Heart left ventricle (tissue), 16 donors: ENCODE measurements at regions not wholly inside any gene's neighbourhood (a gene's known extent, or its start where the extent isn't known, plus 50 kb on each side); places are given as distances from the start of the nearest gene placed in this dataset.
"Not testable (repeated sequence)": the region's sequence is repeated elsewhere in the genome, so short reads cannot be mapped to it uniquely, and the experiment has no call there.

Experiments
- ATAC-seq, 4 donors: fragments of 200-7000 bp; cut with Tn5 transposase; one replicate each; pipeline ENCODE4 v1.9.1; 2020 to 2022; ENCODE audit warnings: moderate library complexity in 4 of 4, mild to moderate bottlenecking in 3 of 4, moderate number of reproducible peaks in 1 of 4
- DNase-seq, 5 donors: peaks; one replicate each; pipeline ENCODE4 v3.0.0-alpha.2; 2020
- H3K27ac ChIP-seq, 12 donors: fragments of 200-600 bp; sonication (generic) in 4 of 12; one replicate each; pipeline versions ENCODE4 v1.5.0 to v1.8.0; 2016 to 2022; ENCODE audit warnings: mild to moderate bottlenecking in 2 of 12
- H3K27me3 ChIP-seq, 9 donors: fragments of 200-600 bp; sonication (generic) in 2 of 9; one replicate each; pipeline versions ENCODE4 v1.5.1 to v1.8.0; 2016 to 2022; ENCODE audit warnings: mild to moderate bottlenecking in 3 of 9
- H3K36me3 ChIP-seq, 9 donors: fragments of 200-600 bp; sonication (generic) in 2 of 9; one replicate each; pipeline versions ENCODE4 v1.5.0 to v1.8.0; 2018 to 2022; ENCODE audit warnings: mild to moderate bottlenecking in 2 of 9
- H3K4me1 ChIP-seq, 12 donors: fragments of 200-600 bp; sonication (generic) in 4 of 12; one replicate each; pipeline versions ENCODE4 v1.5.0 to v1.8.0; 2016 to 2022; ENCODE audit warnings: mild to moderate bottlenecking in 3 of 12
- H3K4me3 ChIP-seq, 12 donors: fragments of 200-600 bp; sonication (generic) in 4 of 12; one replicate each; pipeline versions ENCODE4 v1.5.0 to v1.8.0; 2017 to 2022; ENCODE audit warnings: mild to moderate bottlenecking in 9 of 12, moderate library complexity in 4 of 12
- H3K9me3 ChIP-seq, 12 donors: fragments of 200-600 bp; sonication (generic) in 4 of 12; one replicate each; pipeline versions ENCODE4 v1.5.0 to v1.8.0; 2016 to 2022; ENCODE audit warnings: mild to moderate bottlenecking in 1 of 12
- CTCF ChIP-seq, 12 donors: fragments of 200-600 bp; sonication (generic) in 4 of 12; IDR thresholded peaks; one replicate each; pipeline versions ENCODE4 v1.5.0 to v1.8.0; 2018 to 2022; ENCODE audit warnings: antibody characterized with exemption in 12 of 12, mild to moderate bottlenecking in 5 of 12
- POLR2A ChIP-seq, 2 donors: fragments of 450-650 bp; IDR thresholded peaks; one replicate each; pipeline ENCODE4 v1.6.1; 2017; ENCODE audit warnings: antibody characterized with exemption in 2 of 2, mild to moderate bottlenecking in 2 of 2, moderate library complexity in 2 of 2
- WGBS, 4 donors: extraction: QIAGEN DNeasy Blood & Tissue Kit in 2 of 4; methylation state at CpG; one replicate each; pipeline versions ENCODE4 v1.1.5 to v1.1.7; 2013 to 2018; 5-methylcytosine and 5-hydroxymethylcytosine counted together
- intact Hi-C, 10 donors: fragments of 100-400 bp; cut with DNase I; formaldehyde crosslinking; loops; one replicate each; pipeline versions ENCODE4 v1.11.1 to v1.14.2; 2022
- donor health status: ischemic (EF 13 %, LVEDD 7.1; RV severe dilation, severe dysfunction).
- donor health status: healthy with polysubstance abuse.
- donor health status: DM: no; HTN: yes; CAD: no.
- donor health status: DM: no; HTN: no; CAD: no.
- donor health status: ischemic (EF 25% LVEDD 6.9; RV normal size, moderate dysfunction).
- donor health status: ischemic (EF 25% LVEDD 5.7; RV mildly dilated, moderate dysfunction).
- donor health status: healthy.
- donor health status: DM: yes; HTN: yes; CAD: no.
- donor health status: ischemic (EF 35%, LVEDD 5.7; RV mildly dilated, moderate dysfunction).
- donor health status: nonischemic (EF 11% LVEDD 7.7; RV severe dilation, severe dysfunction).
- donor health status: DM: yes; HTN: yes; CAD: no.
- donor health status: PGD.
- donor health status: ischemic (EF 29% LVEDD 5.4; RV normal size, mild dysfunction).
- donor health status: nonischemic (EF 23%, LVEDD 6.1; RV moderate dilation, normal function).

DNA sequence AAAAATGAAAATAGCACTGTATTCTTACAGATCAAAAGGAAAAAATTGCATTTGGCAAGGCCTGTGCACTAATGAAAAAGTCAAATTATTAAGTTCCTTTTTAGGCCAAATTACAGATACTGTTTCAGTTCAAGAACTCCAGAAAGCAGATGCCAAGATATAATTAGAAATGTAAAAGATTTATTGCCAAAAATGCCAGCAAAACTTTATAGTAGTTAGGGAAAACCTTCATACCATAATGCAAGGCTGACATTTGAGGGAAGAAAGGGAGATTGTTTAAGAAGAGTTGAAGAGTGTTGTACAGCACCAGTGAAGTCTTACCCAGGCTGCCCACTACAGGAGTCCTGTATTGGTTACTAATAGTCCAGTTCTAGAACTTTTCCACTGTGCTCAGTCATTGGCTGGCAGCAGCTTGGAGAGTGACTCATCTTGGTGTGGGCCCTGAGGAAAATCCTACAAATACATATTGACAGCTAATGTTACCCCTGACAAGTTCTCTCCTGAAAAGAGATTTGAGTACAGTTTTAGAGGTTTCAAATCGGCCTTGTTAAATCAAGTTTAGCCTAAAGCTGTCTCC, 600.4 kb downstream of the C12orf50 start:
- Histone ChIP-seq H3K27me3 (no peaks in the 10 kb centered on the region), H3K27ac (no peak overlapping the region), H3K4me3 (no peak overlapping the region), H3K9me3 (peaks cover 0 to 49% (median 2%) of the 10 kb centered on the region in 12 donors), H3K36me3 (no peaks in the 10 kb centered on the region), H3K4me1 (no peaks in the 10 kb centered on the region)
- intact Hi-C loops, result no loop called here
- no peak for ATAC-seq
- 76 to 88% (median 82%) methylated on average over 1 of the region's 1 CpG for WGBS, 4 donors
- DNase-seq, result no peak
- TF ChIP-seq POLR2A (IDR thresholded peaks at IDR 0.05) (no peak), CTCF (IDR thresholded peaks at IDR 0.05) (no peak)

GRCh38 chr12:87427770-87428169, 601.4 kb downstream of the C12orf50 start:
- Histone ChIP-seq H3K4me1 (no peaks in the 10 kb centered on the region), H3K4me3 (no peak overlapping the region), H3K27ac (no peak overlapping the region), H3K27me3 (no peaks in the 10 kb centered on the region), H3K36me3 (no peaks in the 10 kb centered on the region), H3K9me3 (peaks cover 0 to 44% (median 2%) of the 10 kb centered on the region in 12 donors)
- 93 to 97% (median 96%) methylated on average over 1 of the region's 1 CpG for WGBS, 4 donors
- ATAC-seq (no peak), DNase-seq (no peak)
- intact Hi-C loops, result no loop called here
- no peak for TF ChIP-seq CTCF (IDR thresholded peaks at IDR 0.05)
- no peak for TF ChIP-seq POLR2A (IDR thresholded peaks at IDR 0.05)

- Histone ChIP-seq H3K27ac (no peak overlapping the region), H3K36me3 (no peaks in the 10 kb centered on the region), H3K4me1 (no peaks in the 10 kb centered on the region), H3K4me3 (no peak overlapping the region), H3K9me3 (peaks cover 0 to 38% (median 2%) of the 10 kb centered on the region in 12 donors), H3K27me3 (no peaks in the 10 kb centered on the region)
- intact Hi-C loops, result no loop called here
- DNase-seq, result no peak
- ATAC-seq, result no peak
- WGBS, 4 donors, result 71 to 86% (median 79%) methylated on average over 2 of the region's 2 CpGs
- TF ChIP-seq POLR2A (IDR thresholded peaks at IDR 0.05) (no peak), CTCF (IDR thresholded peaks at IDR 0.05) (no peak)
These were observed 603.2 kb downstream of the C12orf50 start for GRCh38 chr12:87425942-87426554.

DNA sequence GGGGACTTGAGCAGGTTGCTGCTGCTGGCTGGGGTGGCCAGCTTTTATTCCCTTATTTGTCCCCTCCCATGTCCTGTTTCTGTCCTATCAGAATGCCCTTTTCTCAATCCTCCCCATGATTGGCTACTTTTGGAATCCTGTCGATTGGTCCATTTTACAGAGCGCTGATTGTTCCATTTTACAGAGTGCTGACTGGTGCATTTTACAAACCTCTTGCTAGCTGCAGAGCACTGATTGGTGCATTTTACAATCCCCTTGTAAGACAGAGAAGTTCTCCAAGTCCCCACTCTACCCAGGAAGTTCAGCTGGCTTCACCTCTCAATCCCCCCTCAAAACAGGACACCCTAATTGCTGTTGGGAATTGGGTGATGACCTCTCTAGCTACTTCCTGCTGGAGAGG, 608.0 kb downstream of the C12orf50 start:
- intact Hi-C loops, H3K36me3 ChIP-seq: not testable (repeated sequence)

DNA sequence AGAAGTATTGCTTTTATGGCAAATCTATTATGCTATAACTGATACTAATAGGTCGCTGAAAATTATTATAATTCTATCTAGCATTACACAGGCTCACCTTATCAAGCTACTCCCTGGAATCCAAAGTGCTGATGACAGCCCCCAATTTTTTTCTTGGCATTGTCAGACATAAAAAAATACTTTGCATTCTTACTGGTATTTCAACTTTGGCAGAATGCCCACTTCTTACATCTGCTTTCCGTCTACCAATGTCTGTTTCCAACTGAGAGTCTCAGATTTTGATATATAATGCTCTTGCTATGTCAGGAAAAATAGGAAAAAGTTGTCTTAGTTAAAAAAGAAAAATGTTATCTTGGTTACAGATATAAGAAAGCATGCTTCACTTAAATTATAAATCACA, 615.4 kb downstream of the C12orf50 start:
- no peak for DNase-seq
- 10 to 20% (median 14%) methylated on average over 2 of the region's 2 CpGs for WGBS, 4 donors
- ATAC-seq, result no peak
- Histone ChIP-seq H3K4me1 (no peaks in the 10 kb centered on the region), H3K27ac (no peak overlapping the region), H3K36me3 (no peaks in the 10 kb centered on the region), H3K4me3 (no peak overlapping the region), H3K9me3 (peaks cover 0 to 8% (median 0%) of the 10 kb centered on the region in 12 donors), H3K27me3 (no peaks in the 10 kb centered on the region)
- intact Hi-C loops, result no loop called here
- TF ChIP-seq POLR2A (IDR thresholded peaks at IDR 0.05) (no peak), CTCF (IDR thresholded peaks at IDR 0.05) (no peak)

More for the DNA sequence above, 608.0 kb downstream of the C12orf50 start:
- not testable (repeated sequence) for H3K4me1 ChIP-seq, H3K4me3 ChIP-seq, ATAC-seq, H3K27me3 ChIP-seq, DNase-seq, H3K27ac ChIP-seq
- WGBS, 4 donors, result 89 to 99% (median 95%) methylated on average over 2 of the region's 2 CpGs
- peaks cover 0 to 23% (median 2%) of the 10 kb centered on the region in 12 donors for H3K9me3 ChIP-seq
